Heart left ventricle (tissue), 13 donors: ENCODE measurements at regions not wholly inside any gene's neighbourhood (a gene's known extent, or its start where the extent isn't known, plus 50 kb on each side); places are given as distances from the start of the nearest gene placed in this dataset.

ENCODE experiments used
- CTCF ChIP-seq, 12 donors: fragments of 200-600 bp; sonication (generic) in 4 of 12; IDR thresholded peaks; one replicate each; pipeline versions ENCODE4 v1.5.0 to v1.8.0; 2018 to 2022; ENCODE audit warnings: antibody characterized with exemption in 12 of 12, mild to moderate bottlenecking in 5 of 12
- POLR2A ChIP-seq, 2 donors: fragments of 450-650 bp; IDR thresholded peaks; one replicate each; pipeline ENCODE4 v1.6.1; 2017; ENCODE audit warnings: antibody characterized with exemption in 2 of 2, mild to moderate bottlenecking in 2 of 2, moderate library complexity in 2 of 2
- donor health status: ischemic (EF 13 %, LVEDD 7.1; RV severe dilation, severe dysfunction).
- donor health status: DM: no; HTN: yes; CAD: no.
- donor health status: DM: no; HTN: no; CAD: no.
- donor health status: ischemic (EF 25% LVEDD 6.9; RV normal size, moderate dysfunction).
- donor health status: ischemic (EF 25% LVEDD 5.7; RV mildly dilated, moderate dysfunction).
- donor health status: ischemic (EF 35%, LVEDD 5.7; RV mildly dilated, moderate dysfunction).
- donor health status: nonischemic (EF 11% LVEDD 7.7; RV severe dilation, severe dysfunction).
- donor health status: DM: yes; HTN: yes; CAD: no.
- donor health status: PGD.
- donor health status: ischemic (EF 29% LVEDD 5.4; RV normal size, mild dysfunction).
- donor health status: nonischemic (EF 23%, LVEDD 6.1; RV moderate dilation, normal function).

- no peak for TF ChIP-seq CTCF (IDR thresholded peaks at IDR 0.05)
- no peak for TF ChIP-seq POLR2A (IDR thresholded peaks at IDR 0.05)
Observed at GRCh38 chr6:40889137-40889832, 149.7 kb downstream of the UNC5CL start.
